HEK293 (cell line): ENCODE measurements at regions not wholly inside any gene's neighbourhood (a gene's known extent, or its start where the extent isn't known, plus 50 kb on each side); places are given as distances from the start of the nearest gene placed in this dataset.

Source experiments
- CTCF ChIA-PET: fragments of 350-600 bp; formaldehyde crosslinking; extraction: SDS; loops from one replicate; lab custom pipeline; 2021; ENCODE audit warnings: antibody characterized with exemption; lab: Yijun Ruan, JAX
- POLR2A ChIA-PET: fragments of 300-600 bp; formaldehyde crosslinking; extraction: SDS; loops from one replicate; lab custom pipeline; 2020; ENCODE audit warnings: antibody characterized with exemption, inconsistent platforms; lab: Yijun Ruan, JAX
- H3K27ac ChIP-seq: fragments of 200-500 bp; sonication (Bioruptor generic); 2 replicates; pipeline ENCODE4 v1.5.1; 2014; ENCODE audit warnings: low read depth, low read length, control low read depth, inconsistent platforms; ENCODE audit errors: extremely low read depth
- H3K36me3 ChIP-seq, 2 experiments: fragments of 200-500 bp in 1 of 2; sonication (Bioruptor generic) in 1 of 2; 1 replicate in 1 of 2; 2 replicates in 1 of 2; pipeline ENCODE4 v1.5.1; 2014 to 2017; ENCODE audit warnings: inconsistent platforms in 2 of 2, low read length in 2 of 2; ENCODE audit not compliant: control insufficient read depth in 2 of 2, insufficient read depth in 1 of 2
- H3K4me1 ChIP-seq: fragments of 200-500 bp; sonication (Bioruptor generic); 2 replicates; pipeline ENCODE4 v1.5.1; 2014; ENCODE audit warnings: mild to moderate bottlenecking, low read length, inconsistent platforms; ENCODE audit not compliant: control insufficient read depth, insufficient read depth
- H3K4me3 ChIP-seq: 2 replicates; pipeline ENCODE4 v1.5.1; 2011; ENCODE audit warnings: low read depth, mild to moderate bottlenecking, control low read depth, low read length, moderate library complexity
- H3K9me3 ChIP-seq: fragments of 200-500 bp; sonication (Bioruptor generic); 2 replicates; pipeline ENCODE4 v1.5.1; 2014; ENCODE audit warnings: low read depth, low read length, inconsistent platforms; ENCODE audit not compliant: control insufficient read depth, insufficient read depth
- GLIS2 ChIP-seq: fragments of 450-650 bp; formaldehyde crosslinking; IDR thresholded peaks from 2 replicates; pipeline ENCODE4 v1.5.1; 2016; ENCODE audit warnings: missing biosample characterization, missing genetic modification characterization
- HIC1 ChIP-seq: fragments of 450-650 bp; formaldehyde crosslinking; IDR thresholded peaks from 2 replicates; pipeline ENCODE4 v1.5.1; 2016; ENCODE audit warnings: missing biosample characterization, missing genetic modification characterization
- ZBTB20 ChIP-seq: fragments of 450-650 bp; formaldehyde crosslinking; IDR thresholded peaks from 2 replicates; pipeline ENCODE4 v1.5.1; 2016; ENCODE audit warnings: missing biosample characterization, missing genetic modification characterization
- ZNF10 ChIP-seq: fragments of 450-650 bp; formaldehyde crosslinking; IDR thresholded peaks from 2 replicates; pipeline ENCODE4 v1.5.1; 2017; ENCODE audit warnings: missing biosample characterization, missing genetic modification characterization
- ZNF133 ChIP-seq: fragments of 450-650 bp; formaldehyde crosslinking; IDR thresholded peaks from 2 replicates; pipeline ENCODE4 v1.5.1; 2016; ENCODE audit warnings: missing biosample characterization, missing genetic modification characterization
- ZNF19 ChIP-seq: fragments of 450-650 bp; formaldehyde crosslinking; IDR thresholded peaks from 2 replicates; pipeline ENCODE4; 2016; ENCODE audit warnings: missing biosample characterization, missing genetic modification characterization, low read depth
- ZNF214 ChIP-seq: fragments of 450-650 bp; formaldehyde crosslinking; IDR thresholded peaks from 2 replicates; pipeline ENCODE4 v1.5.1; 2017; ENCODE audit warnings: missing biosample characterization, mild to moderate bottlenecking, missing genetic modification characterization, borderline replicate concordance
- ZNF37A ChIP-seq: fragments of 450-650 bp; IDR thresholded peaks from 2 replicates; pipeline ENCODE4 v1.5.1; 2018; ENCODE audit warnings: missing biosample characterization, missing genetic modification characterization
- ZNF548 ChIP-seq: fragments of 450-650 bp; formaldehyde crosslinking; IDR thresholded peaks from 2 replicates; pipeline ENCODE4 v1.5.1; 2016; ENCODE audit warnings: missing biosample characterization, missing genetic modification characterization
- ZNF654 ChIP-seq: fragments of 450-650 bp; formaldehyde crosslinking; IDR thresholded peaks from 2 replicates; pipeline ENCODE4 v1.5.1; 2016; ENCODE audit warnings: low read depth, missing biosample characterization, missing genetic modification characterization
- ZNF658 ChIP-seq: fragments of 450-650 bp; formaldehyde crosslinking; IDR thresholded peaks from 2 replicates; pipeline ENCODE4; 2016; ENCODE audit warnings: missing biosample characterization, missing genetic modification characterization
- ZNF670 ChIP-seq: fragments of 450-650 bp; formaldehyde crosslinking; IDR thresholded peaks from 2 replicates; pipeline ENCODE4 v1.5.1; 2016; ENCODE audit warnings: missing biosample characterization, missing genetic modification characterization, low read depth
- ZNF704 ChIP-seq: fragments of 450-650 bp; formaldehyde crosslinking; IDR thresholded peaks from 2 replicates; pipeline ENCODE4 v1.5.1; 2016; ENCODE audit warnings: missing biosample characterization, missing genetic modification characterization
- ZNF785 ChIP-seq: fragments of 450-650 bp; formaldehyde crosslinking; IDR thresholded peaks from 2 replicates; pipeline ENCODE4 v1.5.1; 2016; ENCODE audit warnings: missing biosample characterization, missing genetic modification characterization
- ZNF843 ChIP-seq: fragments of 450-650 bp; formaldehyde crosslinking; IDR thresholded peaks from 2 replicates; pipeline ENCODE4 v1.5.1; 2016; ENCODE audit warnings: missing biosample characterization, missing genetic modification characterization
- TF ChIP-seq, protein P1 (sequence below): fragments of 450-650 bp; formaldehyde crosslinking; IDR thresholded peaks from 2 replicates; pipeline ENCODE4 v1.5.1; 2016; ENCODE audit warnings: missing biosample characterization, missing genetic modification characterization
- TF ChIP-seq, protein P2 (sequence below): fragments of 450-650 bp; formaldehyde crosslinking; conservative IDR thresholded peaks from 2 replicates; pipeline ENCODE4 v1.5.1; 2016; ENCODE audit warnings: low read depth, missing biosample characterization, missing genetic modification characterization
- TF ChIP-seq, protein P3 (sequence below): fragments of 450-650 bp; formaldehyde crosslinking; IDR thresholded peaks from 2 replicates; pipeline ENCODE4 v1.5.0; 2017; ENCODE audit warnings: missing biosample characterization, missing genetic modification characterization, borderline replicate concordance

DNA sequence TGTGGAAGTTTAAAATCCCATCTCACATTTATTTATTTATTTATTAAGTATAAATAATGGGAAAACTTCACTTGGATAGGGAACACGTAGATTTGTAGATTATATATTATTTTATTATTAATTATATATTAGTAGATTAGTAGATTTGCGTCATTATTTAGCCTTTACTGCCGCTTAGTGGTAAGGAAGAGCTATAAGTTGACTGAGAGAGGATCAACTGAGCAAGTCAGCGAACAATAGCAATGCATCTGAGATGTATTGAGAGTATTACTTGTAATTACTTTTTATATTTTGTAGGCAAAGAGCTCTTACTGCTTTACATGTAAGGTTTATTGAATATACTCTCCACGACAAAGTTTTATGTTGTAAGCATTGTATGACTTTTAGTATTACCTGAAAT, 244.5 kb upstream of the ANKRD30A start:
- no peak overlapping the region for H3K4me3 ChIP-seq
- H3K4me1 ChIP-seq: no peaks in the 10 kb centered on the region
- TF ChIP-seq ZNF785 (tag by site-specific recombination) (no peak), ZNF654 (tag by site-specific recombination) (peak; percentile 49)
- ChIA-PET CTCF (interaction anchor here (0.6 to 2.0 kb wide), 6 partner anchors 10 to 1267 kb away, joined by 3 to 5 read pairs (median 4); no protein-coding TSS in a partner anchor), POLR2A (no interaction called here)
- H3K9me3 ChIP-seq: no peaks in the 10 kb centered on the region
- no peaks in the 10 kb centered on the region for H3K36me3 ChIP-seq
- no peak overlapping the region for H3K27ac ChIP-seq

GRCh38 chr10:36872702-36873393, 252.6 kb upstream of the ANKRD30A start:
- no peak for TF ChIP-seq ZNF843
- no peak for TF ChIP-seq ZNF10 (tag by site-specific recombination)
- no peak for TF ChIP-seq ZNF37A (tag by site-specific recombination)
- TF ChIP-seq, protein P1, sequence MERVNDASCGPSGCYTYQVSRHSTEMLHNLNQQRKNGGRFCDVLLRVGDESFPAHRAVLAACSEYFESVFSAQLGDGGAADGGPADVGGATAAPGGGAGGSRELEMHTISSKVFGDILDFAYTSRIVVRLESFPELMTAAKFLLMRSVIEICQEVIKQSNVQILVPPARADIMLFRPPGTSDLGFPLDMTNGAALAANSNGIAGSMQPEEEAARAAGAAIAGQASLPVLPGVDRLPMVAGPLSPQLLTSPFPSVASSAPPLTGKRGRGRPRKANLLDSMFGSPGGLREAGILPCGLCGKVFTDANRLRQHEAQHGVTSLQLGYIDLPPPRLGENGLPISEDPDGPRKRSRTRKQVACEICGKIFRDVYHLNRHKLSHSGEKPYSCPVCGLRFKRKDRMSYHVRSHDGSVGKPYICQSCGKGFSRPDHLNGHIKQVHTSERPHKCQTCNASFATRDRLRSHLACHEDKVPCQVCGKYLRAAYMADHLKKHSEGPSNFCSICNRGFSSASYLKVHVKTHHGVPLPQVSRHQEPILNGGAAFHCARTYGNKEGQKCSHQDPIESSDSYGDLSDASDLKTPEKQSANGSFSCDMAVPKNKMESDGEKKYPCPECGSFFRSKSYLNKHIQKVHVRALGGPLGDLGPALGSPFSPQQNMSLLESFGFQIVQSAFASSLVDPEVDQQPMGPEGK: no peak
- POLR2A ChIA-PET: no interaction called here
- Histone ChIP-seq H3K27ac (no peak overlapping the region), H3K4me1 (no peaks in the 10 kb centered on the region), H3K36me3 (no peaks in the 10 kb centered on the region), H3K4me3 (no peak overlapping the region), H3K9me3 (no peaks in the 10 kb centered on the region)
- CTCF ChIA-PET: interaction anchor here (1.1 kb wide), 1 partner anchor 16 kb away, joined by 4 read pairs; no protein-coding TSS in a partner anchor

DNA sequence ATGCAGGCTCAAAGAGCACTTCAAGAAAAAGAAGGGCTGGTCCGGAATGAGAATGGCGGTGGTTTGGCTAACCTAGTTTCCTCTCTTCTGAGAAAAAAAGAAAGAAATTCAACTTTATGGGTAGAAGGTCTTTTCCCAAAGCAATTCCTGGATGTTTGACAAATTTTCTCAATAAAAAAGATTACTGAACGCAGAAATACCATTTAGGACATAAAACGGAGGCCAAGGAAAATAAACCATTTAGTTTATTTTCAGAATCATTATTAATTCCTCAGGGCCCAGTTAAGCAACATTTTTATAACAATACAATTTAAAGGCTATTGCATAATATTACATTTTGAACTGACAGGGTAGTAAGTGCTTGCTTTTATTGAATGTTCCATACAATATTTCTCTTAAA, 284.6 kb upstream of the ANKRD30A start:
- Histone ChIP-seq H3K4me3 (no peak overlapping the region), H3K4me1 (no peaks in the 10 kb centered on the region), H3K27ac (no peak overlapping the region), H3K9me3 (no peaks in the 10 kb centered on the region), H3K36me3 (no peaks in the 10 kb centered on the region)
- CTCF ChIA-PET: no interaction called here
- POLR2A ChIA-PET: no interaction called here
- TF ChIP-seq ZNF19 (no peak), ZBTB20 (no peak), ZNF704 (tag by site-specific recombination) (no peak), ZNF548 (tag by site-specific recombination) (no peak), ZNF658 (tag by site-specific recombination) (no peak), GLIS2 (no peak), HIC1 (tag by site-specific recombination) (no peak), ZNF133 (no peak), ZNF214 (tag by site-specific recombination) (no peak), ZNF670 (tag by site-specific recombination) (no peak)
- TF ChIP-seq, protein P2, sequence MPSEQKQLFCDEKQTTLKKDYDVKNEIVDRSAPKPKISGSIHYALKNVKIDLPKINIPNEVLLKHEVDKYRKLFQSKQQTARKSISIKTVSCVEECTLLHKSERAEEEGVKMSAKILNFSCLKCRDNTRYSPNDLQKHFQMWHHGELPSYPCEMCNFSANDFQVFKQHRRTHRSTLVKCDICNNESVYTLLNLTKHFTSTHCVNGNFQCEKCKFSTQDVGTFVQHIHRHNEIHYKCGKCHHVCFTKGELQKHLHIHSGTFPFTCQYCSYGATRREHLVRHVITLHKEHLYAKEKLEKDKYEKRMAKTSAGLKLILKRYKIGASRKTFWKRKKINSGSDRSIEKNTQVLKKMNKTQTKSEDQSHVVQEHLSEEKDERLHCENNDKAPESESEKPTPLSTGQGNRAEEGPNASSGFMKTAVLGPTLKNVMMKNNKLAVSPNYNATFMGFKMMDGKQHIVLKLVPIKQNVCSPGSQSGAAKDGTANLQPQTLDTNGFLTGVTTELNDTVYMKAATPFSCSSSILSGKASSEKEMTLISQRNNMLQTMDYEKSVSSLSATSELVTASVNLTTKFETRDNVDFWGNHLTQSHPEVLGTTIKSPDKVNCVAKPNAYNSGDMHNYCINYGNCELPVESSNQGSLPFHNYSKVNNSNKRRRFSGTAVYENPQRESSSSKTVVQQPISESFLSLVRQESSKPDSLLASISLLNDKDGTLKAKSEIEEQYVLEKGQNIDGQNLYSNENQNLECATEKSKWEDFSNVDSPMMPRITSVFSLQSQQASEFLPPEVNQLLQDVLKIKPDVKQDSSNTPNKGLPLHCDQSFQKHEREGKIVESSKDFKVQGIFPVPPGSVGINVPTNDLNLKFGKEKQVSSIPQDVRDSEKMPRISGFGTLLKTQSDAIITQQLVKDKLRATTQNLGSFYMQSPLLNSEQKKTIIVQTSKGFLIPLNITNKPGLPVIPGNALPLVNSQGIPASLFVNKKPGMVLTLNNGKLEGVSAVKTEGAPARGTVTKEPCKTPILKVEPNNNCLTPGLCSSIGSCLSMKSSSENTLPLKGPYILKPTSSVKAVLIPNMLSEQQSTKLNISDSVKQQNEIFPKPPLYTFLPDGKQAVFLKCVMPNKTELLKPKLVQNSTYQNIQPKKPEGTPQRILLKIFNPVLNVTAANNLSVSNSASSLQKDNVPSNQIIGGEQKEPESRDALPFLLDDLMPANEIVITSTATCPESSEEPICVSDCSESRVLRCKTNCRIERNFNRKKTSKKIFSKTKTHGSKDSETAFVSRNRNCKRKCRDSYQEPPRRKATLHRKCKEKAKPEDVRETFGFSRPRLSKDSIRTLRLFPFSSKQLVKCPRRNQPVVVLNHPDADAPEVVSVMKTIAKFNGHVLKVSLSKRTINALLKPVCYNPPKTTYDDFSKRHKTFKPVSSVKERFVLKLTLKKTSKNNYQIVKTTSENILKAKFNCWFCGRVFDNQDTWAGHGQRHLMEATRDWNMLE (tag by site-specific recombination): no peak
- TF ChIP-seq, protein P3, sequence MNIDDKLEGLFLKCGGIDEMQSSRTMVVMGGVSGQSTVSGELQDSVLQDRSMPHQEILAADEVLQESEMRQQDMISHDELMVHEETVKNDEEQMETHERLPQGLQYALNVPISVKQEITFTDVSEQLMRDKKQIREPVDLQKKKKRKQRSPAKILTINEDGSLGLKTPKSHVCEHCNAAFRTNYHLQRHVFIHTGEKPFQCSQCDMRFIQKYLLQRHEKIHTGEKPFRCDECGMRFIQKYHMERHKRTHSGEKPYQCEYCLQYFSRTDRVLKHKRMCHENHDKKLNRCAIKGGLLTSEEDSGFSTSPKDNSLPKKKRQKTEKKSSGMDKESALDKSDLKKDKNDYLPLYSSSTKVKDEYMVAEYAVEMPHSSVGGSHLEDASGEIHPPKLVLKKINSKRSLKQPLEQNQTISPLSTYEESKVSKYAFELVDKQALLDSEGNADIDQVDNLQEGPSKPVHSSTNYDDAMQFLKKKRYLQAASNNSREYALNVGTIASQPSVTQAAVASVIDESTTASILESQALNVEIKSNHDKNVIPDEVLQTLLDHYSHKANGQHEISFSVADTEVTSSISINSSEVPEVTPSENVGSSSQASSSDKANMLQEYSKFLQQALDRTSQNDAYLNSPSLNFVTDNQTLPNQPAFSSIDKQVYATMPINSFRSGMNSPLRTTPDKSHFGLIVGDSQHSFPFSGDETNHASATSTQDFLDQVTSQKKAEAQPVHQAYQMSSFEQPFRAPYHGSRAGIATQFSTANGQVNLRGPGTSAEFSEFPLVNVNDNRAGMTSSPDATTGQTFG (tag by site-specific recombination): no peak
